ENCODE measurements at regions not wholly inside any gene's neighbourhood (a gene's known extent, or its start where the extent isn't known, plus 50 kb on each side); places are given as distances from the start of the nearest gene placed in this dataset.

DNA sequence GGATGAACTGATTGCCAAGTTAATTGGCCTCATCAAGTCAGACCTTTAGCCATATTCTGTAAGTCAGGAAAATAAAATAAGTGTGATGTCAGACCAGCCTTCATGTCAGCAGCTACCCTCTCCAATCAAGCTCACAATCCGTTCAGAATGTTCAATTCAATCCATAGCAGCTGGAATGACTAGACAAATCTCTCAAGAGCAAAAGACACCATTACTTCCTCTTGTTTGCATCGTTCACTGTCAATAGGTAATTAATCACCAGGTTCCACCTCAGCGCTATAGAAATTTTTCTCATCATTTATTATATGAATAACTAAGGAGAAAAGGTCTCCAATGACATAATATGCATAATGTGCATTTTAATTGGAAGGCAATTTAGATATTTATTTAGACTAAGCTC, 321.0 kb upstream of the GRIA3 start:
- TF ChIP-seq, protein P1, sequence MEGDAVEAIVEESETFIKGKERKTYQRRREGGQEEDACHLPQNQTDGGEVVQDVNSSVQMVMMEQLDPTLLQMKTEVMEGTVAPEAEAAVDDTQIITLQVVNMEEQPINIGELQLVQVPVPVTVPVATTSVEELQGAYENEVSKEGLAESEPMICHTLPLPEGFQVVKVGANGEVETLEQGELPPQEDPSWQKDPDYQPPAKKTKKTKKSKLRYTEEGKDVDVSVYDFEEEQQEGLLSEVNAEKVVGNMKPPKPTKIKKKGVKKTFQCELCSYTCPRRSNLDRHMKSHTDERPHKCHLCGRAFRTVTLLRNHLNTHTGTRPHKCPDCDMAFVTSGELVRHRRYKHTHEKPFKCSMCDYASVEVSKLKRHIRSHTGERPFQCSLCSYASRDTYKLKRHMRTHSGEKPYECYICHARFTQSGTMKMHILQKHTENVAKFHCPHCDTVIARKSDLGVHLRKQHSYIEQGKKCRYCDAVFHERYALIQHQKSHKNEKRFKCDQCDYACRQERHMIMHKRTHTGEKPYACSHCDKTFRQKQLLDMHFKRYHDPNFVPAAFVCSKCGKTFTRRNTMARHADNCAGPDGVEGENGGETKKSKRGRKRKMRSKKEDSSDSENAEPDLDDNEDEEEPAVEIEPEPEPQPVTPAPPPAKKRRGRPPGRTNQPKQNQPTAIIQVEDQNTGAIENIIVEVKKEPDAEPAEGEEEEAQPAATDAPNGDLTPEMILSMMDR (conservative IDR thresholded peaks at IDR 0.05 in 1 of 2, IDR thresholded peaks at IDR 0.05 in 1 of 2; ENCODE audit: extremely low read depth in 1 of 2, insufficient read depth in 1 of 2, low read depth in 1 of 2, low read length in 2 of 2): no peak
- TF ChIP-seq EZH2 (IDR thresholded peaks at IDR 0.05; ENCODE audit: borderline replicate concordance, low read length): no peak

Measured in mammary epithelial cell (primary cell).